HepG2 (cell line): ENCODE measurements at regions not wholly inside any gene's neighbourhood (a gene's known extent, or its start where the extent isn't known, plus 50 kb on each side); places are given as distances from the start of the nearest gene placed in this dataset.

ENCODE experiments used
- ATAC-seq: fragments of 200-7000 bp; cut with Tn5 transposase; 3 replicates; pipeline ENCODE4 v1.9.1; 2020; ENCODE audit warnings: mild to moderate bottlenecking, moderate library complexity
- BruUV-seq: library from RNA; stranded (reverse); fragments of 400-500 nt; replicated peaks from 2 replicates; lab custom pipeline; 2021; lab: Mats Ljungman, UMichigan
- CTCF ChIA-PET: fragments of 300-600 bp; formaldehyde crosslinking; extraction: SDS; loops from one replicate; lab custom pipeline; 2021; ENCODE audit warnings: low total read pairs, inconsistent platforms, low intra/inter-chr PET ratio; lab: Yijun Ruan, JAX
- POLR2A ChIA-PET: fragments of 350-600 bp; sonication (Branson Sonifier 250); formaldehyde crosslinking; loops from one replicate; lab custom pipeline; 2020; ENCODE audit warnings: antibody characterized with exemption, inconsistent platforms; lab: Yijun Ruan, JAX
- DNase-seq: peaks from one replicate; pipeline ENCODE4 v3.0.0-alpha.2; 2015; ENCODE audit warnings: low spot score
- FAIRE-seq: peaks from 3 replicates; lab custom pipeline; 2011; peaks lifted over from hg19 to GRCh38; lab: Jason Lieb, UNC
- H2AFZ ChIP-seq: one replicate; pipeline ENCODE4 v1.6.1; 2011; ENCODE audit warnings: low read length, inconsistent platforms
- H3K27ac ChIP-seq: fragments of 300-600 bp; 3 replicates; pipeline ENCODE4 v1.8.0; 2011; ENCODE audit warnings: mixed run types, mild to moderate bottlenecking, mixed read lengths, low read length, inconsistent platforms; ENCODE audit not compliant: insufficient read depth; ENCODE audit errors: extremely low read length
- H3K27me3 ChIP-seq, 2 experiments: fragments of 200-600 bp in 1 of 2; 2 replicates in 1 of 2; 3 replicates in 1 of 2; pipeline versions ENCODE4 v1.6.0 to v1.8.0; 2011; ENCODE audit warnings: low read length in 2 of 2, mild to moderate bottlenecking in 2 of 2, moderate library complexity in 2 of 2, inconsistent platforms in 1 of 2; ENCODE audit not compliant: insufficient read depth in 2 of 2, control insufficient read depth in 1 of 2
- H3K36me3 ChIP-seq, 2 experiments: fragments of 200-600 bp in 1 of 2; replicated peaks in 1 of 2; 2 replicates in 1 of 2; 3 replicates in 1 of 2; pipeline versions ENCODE4 v1.5.1 to v1.8.0; 2011; ENCODE audit warnings: low read length in 2 of 2, inconsistent platforms in 1 of 2; ENCODE audit not compliant: insufficient read depth in 2 of 2, control insufficient read depth in 1 of 2
- H3K4me1 ChIP-seq: 2 replicates; pipeline ENCODE4 v1.5.1; 2012; ENCODE audit warnings: low read length, inconsistent platforms; ENCODE audit not compliant: insufficient read depth
- H3K4me2 ChIP-seq: 2 replicates; pipeline ENCODE4 v1.6.0; 2011; ENCODE audit warnings: low read depth, low read length, inconsistent platforms
- H3K4me3 ChIP-seq, 3 experiments: fragments of 200-600 bp in 1 of 3; sonication (generic), shearing (Covaris generic) in 1 of 3; replicated peaks in 1 of 3; 2 replicates each; pipeline ENCODE4 v1.5.1; 2011 to 2016; ENCODE audit warnings: low read length in 3 of 3, inconsistent platforms in 2 of 3, low read depth in 2 of 3, mild to moderate bottlenecking in 2 of 3, control low read depth in 1 of 3, mixed read lengths in 1 of 3; ENCODE audit not compliant: insufficient read depth in 1 of 3
- H3K79me2 ChIP-seq: one replicate; pipeline ENCODE4 v1.6.1; 2011; ENCODE audit warnings: low read length, inconsistent platforms; ENCODE audit not compliant: insufficient read depth
- H3K9ac ChIP-seq: 2 replicates; pipeline ENCODE4 v1.6.0; 2011; ENCODE audit warnings: mild to moderate bottlenecking, low read depth, low read length, inconsistent platforms; ENCODE audit not compliant: insufficient read depth
- H3K9me3 ChIP-seq: 2 replicates; pipeline ENCODE4 v1.5.1; 2012; ENCODE audit warnings: mild to moderate bottlenecking, low read length
- H4K20me1 ChIP-seq: 2 replicates; pipeline ENCODE4 v1.6.0; 2011; ENCODE audit warnings: inconsistent platforms, mild to moderate bottlenecking, low read length, moderate library complexity; ENCODE audit not compliant: insufficient read depth
- ESRRA ChIP-seq: sonication (generic); formaldehyde crosslinking; IDR thresholded peaks from 2 replicates; pipeline ENCODE4 v1.5.1; 2020; ENCODE audit warnings: mild to moderate bottlenecking, low read depth, missing genetic modification reagents
- FOXP1 ChIP-seq, 2 experiments: fragments of 450-650 bp in 1 of 2; IDR thresholded peaks; 2 replicates each; pipeline ENCODE4 v1.6.1; 2017 to 2018; ENCODE audit warnings: antibody characterized with exemption in 1 of 2
- GATAD1 ChIP-seq: IDR thresholded peaks from 2 replicates; pipeline ENCODE4 v1.6.1; 2016; ENCODE audit warnings: missing genetic modification reagents, missing compliant biosample characterization
- GMEB1 ChIP-seq: sonication (generic); formaldehyde crosslinking; IDR thresholded peaks from 2 replicates; pipeline ENCODE4 v1.5.1; 2020; ENCODE audit warnings: missing genetic modification reagents, mild to moderate bottlenecking, borderline replicate concordance
- JUND ChIP-seq: sonication (generic); formaldehyde crosslinking; IDR thresholded peaks from 2 replicates; pipeline ENCODE4 v1.8.0; 2022; ENCODE audit warnings: mild to moderate bottlenecking, missing genetic modification reagents
- PHF5A ChIP-seq: IDR thresholded peaks from one replicate; pipeline ENCODE4 v1.6.1; 2018; ENCODE audit warnings: low read depth, missing genetic modification reagents; ENCODE audit not compliant: unreplicated experiment
- SSRP1 ChIP-seq: IDR thresholded peaks from 2 replicates; pipeline ENCODE4 v1.6.1; 2016; ENCODE audit warnings: control low read depth
- TIGD3 ChIP-seq: sonication (generic); formaldehyde crosslinking; IDR thresholded peaks from 2 replicates; pipeline ENCODE4 v1.5.1; 2020; ENCODE audit warnings: mild to moderate bottlenecking, missing genetic modification reagents, borderline replicate concordance
- ZNF446 ChIP-seq: sonication (generic); formaldehyde crosslinking; IDR thresholded peaks from 2 replicates; pipeline ENCODE4 v1.5.0; 2020; ENCODE audit warnings: mild to moderate bottlenecking, missing genetic modification reagents
- ZNF562 ChIP-seq: sonication (generic); formaldehyde crosslinking; IDR thresholded peaks from 2 replicates; pipeline ENCODE4 v1.8.0; 2022; ENCODE audit warnings: missing genetic modification reagents, borderline replicate concordance
- WGBS: methylation state at CpG from one replicate; pipeline ENCODE4 v1.1.6; 2017; ENCODE audit warnings: low lambda C conversion rate; 5-methylcytosine and 5-hydroxymethylcytosine counted together
- in situ Hi-C: cut with HindIII; loops from 2 replicates; pipeline ENCODE4 v1.10.0; 2017; ENCODE audit warnings: low pct_unique_long_range_greater_than_20kb; ENCODE audit not compliant: extremely low pct_ligation_motif_present
- intact Hi-C: fragments of 100-400 bp; cut with micrococcal nuclease; formaldehyde crosslinking; loops from one replicate; pipeline ENCODE4 v1.10.0; 2022; ENCODE audit not compliant: unreplicated experiment
- TF ChIP-seq, protein P1 (sequence below): sonication (generic); formaldehyde crosslinking; IDR thresholded peaks from 2 replicates; pipeline ENCODE4 v1.4.0; 2020; ENCODE audit warnings: low read depth, mild to moderate bottlenecking, missing genetic modification reagents
- TF ChIP-seq, protein P2 (sequence below): IDR thresholded peaks from 2 replicates; pipeline ENCODE4 v1.6.1; 2012; ENCODE audit warnings: low read depth, low read length, improper control_type of control experiment

DNA sequence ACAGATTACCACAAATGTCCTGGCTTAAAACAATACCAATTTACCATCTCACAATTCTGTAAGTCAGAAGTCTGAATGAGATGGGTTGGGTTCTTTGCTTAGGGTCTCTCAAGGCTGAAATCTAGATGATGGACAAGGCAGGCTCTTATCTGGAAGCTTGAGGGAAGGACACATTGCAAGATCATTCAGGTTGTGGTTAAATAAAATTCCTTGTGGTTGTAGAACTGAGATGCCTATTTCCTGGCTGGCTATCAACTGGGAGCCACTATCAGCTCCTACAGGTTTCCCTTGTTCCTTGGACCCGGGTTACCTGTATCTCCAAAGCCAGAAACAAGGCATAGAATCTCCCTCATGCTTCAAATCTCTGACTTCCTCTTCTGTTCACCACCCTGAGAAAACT, 148.4 kb downstream of the MDFIC start:
- Histone ChIP-seq H2AFZ (no peak overlapping the region), H3K79me2 (no peaks in the 10 kb centered on the region), H3K4me1 (no peaks in the 10 kb centered on the region), H3K4me2 (no peak overlapping the region), H3K9me3 (no peaks in the 10 kb centered on the region), H3K4me3 (no peak overlapping the region), H3K27me3 (no peaks in the 10 kb centered on the region), H3K36me3 (no peaks in the 10 kb centered on the region), H4K20me1 (no peaks in the 10 kb centered on the region), H3K9ac (no peak overlapping the region), H3K27ac (no peak overlapping the region)
- FAIRE-seq (no peak), DNase-seq (no peak), ATAC-seq (no peak)
- CTCF ChIA-PET = no interaction called here
- in situ Hi-C loops (no loop called here), intact Hi-C loops (no loop called here)
- WGBS = 0% methylated on average over 1 of the region's 1 CpG
- POLR2A ChIA-PET = no interaction called here
- BruUV-seq = no TSS peak
- TF ChIP-seq GATAD1 (CRISPR knock-in tag) (no peak), FOXP1 (IDR thresholded peaks at IDR 0.05) (no peak), FOXP1 (CRISPR knock-in tag; IDR thresholded peaks at IDR 0.05) (no peak), SSRP1 (CRISPR knock-in tag) (no peak), GMEB1 (CRISPR knock-in tag) (no peak), TIGD3 (CRISPR knock-in tag) (no peak), PHF5A (CRISPR knock-in tag) (no peak), ESRRA (no peak), ZNF562 (CRISPR knock-in tag) (no peak), JUND (CRISPR knock-in tag) (no peak), ZNF446 (CRISPR knock-in tag) (no peak)
- TF ChIP-seq, protein P1, sequence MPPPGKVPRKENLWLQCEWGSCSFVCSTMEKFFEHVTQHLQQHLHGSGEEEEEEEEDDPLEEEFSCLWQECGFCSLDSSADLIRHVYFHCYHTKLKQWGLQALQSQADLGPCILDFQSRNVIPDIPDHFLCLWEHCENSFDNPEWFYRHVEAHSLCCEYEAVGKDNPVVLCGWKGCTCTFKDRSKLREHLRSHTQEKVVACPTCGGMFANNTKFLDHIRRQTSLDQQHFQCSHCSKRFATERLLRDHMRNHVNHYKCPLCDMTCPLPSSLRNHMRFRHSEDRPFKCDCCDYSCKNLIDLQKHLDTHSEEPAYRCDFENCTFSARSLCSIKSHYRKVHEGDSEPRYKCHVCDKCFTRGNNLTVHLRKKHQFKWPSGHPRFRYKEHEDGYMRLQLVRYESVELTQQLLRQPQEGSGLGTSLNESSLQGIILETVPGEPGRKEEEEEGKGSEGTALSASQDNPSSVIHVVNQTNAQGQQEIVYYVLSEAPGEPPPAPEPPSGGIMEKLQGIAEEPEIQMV = no peak
- TF ChIP-seq, protein P2, sequence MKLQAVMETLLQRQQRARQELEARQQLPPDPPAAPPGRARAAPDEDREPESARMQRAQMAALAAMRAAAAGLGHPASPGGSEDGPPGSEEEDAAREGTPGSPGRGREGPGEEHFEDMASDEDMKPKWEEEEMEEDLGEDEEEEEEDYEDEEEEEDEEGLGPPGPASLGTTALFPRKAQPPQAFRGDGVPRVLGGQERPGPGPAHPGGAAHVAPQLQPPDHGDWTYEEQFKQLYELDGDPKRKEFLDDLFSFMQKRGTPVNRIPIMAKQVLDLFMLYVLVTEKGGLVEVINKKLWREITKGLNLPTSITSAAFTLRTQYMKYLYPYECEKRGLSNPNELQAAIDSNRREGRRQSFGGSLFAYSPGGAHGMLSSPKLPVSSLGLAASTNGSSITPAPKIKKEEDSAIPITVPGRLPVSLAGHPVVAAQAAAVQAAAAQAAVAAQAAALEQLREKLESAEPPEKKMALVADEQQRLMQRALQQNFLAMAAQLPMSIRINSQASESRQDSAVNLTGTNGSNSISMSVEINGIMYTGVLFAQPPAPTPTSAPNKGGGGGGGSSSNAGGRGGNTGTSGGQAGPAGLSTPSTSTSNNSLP = no peak
